ENCODE measurements at regions not wholly inside any gene's neighbourhood (a gene's known extent, or its start where the extent isn't known, plus 50 kb on each side); places are given as distances from the start of the nearest gene placed in this dataset.

DNA sequence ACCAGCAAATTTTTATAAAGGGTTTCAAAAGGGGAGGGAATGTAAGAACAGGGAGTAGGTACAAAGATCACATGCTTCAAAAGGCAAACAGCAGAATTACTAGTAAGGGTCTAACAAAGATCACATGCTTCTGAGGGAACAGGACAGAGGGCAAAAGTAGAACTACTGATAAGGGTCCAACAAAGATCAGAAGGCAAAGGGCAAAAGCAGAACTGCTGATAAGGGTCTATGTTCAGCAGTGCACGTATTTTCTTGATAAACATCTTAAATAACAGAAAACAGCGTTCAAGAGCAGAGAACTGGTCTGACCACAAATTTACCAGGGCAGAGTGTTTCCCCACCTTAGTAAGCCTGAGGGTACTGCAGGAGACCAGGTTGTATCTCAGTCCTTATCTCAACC is 469.5 kb upstream of the PIK3R1 start:
- Histone ChIP-seq H3K27me3 (no peaks in the 10 kb centered on the region), H3K9me3 (peaks cover 0 to 7% of the 10 kb centered on the region in 2 donors), H3K4me3 (no peak overlapping the region), H3K27ac (no peak overlapping the region), H3K36me3 (no peaks in the 10 kb centered on the region), H3K4me1 (no peaks in the 10 kb centered on the region)
- no peak for DNase-seq
- in situ Hi-C loops (cut with MboI; ENCODE audit: low pct_ligation_motif_present in 1 of 4, low pct_unique_long_range_greater_than_20kb in 1 of 4, low sequenced_read_pairs in 3 of 4) (no loop called here), intact Hi-C loops (cut with DNase I; ENCODE audit: low total_unique reads) (no loop called here)
- no peak for TF ChIP-seq POLR2A (IDR thresholded peaks at IDR 0.05)
- TF ChIP-seq EP300 (IDR thresholded peaks at IDR 0.05; ENCODE audit: low read depth): no peak
- TF ChIP-seq, protein P1, sequence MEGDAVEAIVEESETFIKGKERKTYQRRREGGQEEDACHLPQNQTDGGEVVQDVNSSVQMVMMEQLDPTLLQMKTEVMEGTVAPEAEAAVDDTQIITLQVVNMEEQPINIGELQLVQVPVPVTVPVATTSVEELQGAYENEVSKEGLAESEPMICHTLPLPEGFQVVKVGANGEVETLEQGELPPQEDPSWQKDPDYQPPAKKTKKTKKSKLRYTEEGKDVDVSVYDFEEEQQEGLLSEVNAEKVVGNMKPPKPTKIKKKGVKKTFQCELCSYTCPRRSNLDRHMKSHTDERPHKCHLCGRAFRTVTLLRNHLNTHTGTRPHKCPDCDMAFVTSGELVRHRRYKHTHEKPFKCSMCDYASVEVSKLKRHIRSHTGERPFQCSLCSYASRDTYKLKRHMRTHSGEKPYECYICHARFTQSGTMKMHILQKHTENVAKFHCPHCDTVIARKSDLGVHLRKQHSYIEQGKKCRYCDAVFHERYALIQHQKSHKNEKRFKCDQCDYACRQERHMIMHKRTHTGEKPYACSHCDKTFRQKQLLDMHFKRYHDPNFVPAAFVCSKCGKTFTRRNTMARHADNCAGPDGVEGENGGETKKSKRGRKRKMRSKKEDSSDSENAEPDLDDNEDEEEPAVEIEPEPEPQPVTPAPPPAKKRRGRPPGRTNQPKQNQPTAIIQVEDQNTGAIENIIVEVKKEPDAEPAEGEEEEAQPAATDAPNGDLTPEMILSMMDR (IDR thresholded peaks at IDR 0.05): no peak
- TF ChIP-seq POLR2AphosphoS5 (IDR thresholded peaks at IDR 0.05): no peak
- WGBS, 2 donors (ENCODE audit: low coverage in 1 of 2): 87 to 88% methylated on average over 2 of the region's 2 CpGs

DNA sequence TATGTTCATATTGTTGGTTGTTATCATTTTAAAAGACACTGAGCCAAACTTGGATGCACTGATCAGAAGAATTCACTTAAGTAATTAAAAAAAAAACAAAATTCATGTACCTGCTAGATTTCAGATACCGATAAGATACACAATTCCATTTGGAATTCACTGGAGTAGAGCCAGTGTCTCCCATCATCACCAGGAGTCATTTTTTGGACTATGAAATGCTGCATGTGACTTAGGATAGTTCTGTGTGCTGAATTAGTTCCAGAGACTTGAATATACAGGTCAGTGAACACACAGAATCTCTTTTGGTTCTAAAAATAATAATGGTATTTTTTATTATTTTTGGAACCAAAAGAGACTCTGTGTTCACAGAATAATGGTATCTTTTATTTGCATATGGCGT is 482.6 kb upstream of the PIK3R1 start:
- 85 to 90% methylated on average over 2 of the region's 2 CpGs for WGBS, 2 donors (ENCODE audit: low coverage in 1 of 2)
- intact Hi-C loops (cut with DNase I; ENCODE audit: low total_unique reads) (no loop called here), in situ Hi-C loops (cut with MboI; ENCODE audit: low pct_ligation_motif_present in 1 of 4, low pct_unique_long_range_greater_than_20kb in 1 of 4, low sequenced_read_pairs in 3 of 4) (no loop called here)
- H3K36me3 ChIP-seq: no peaks in the 10 kb centered on the region
- H3K27me3 ChIP-seq: no peaks in the 10 kb centered on the region
- H3K4me1 ChIP-seq: no peaks in the 10 kb centered on the region
- no peak for DNase-seq
- TF ChIP-seq, protein P1 (IDR thresholded peaks at IDR 0.05): no peak
- TF ChIP-seq POLR2A (IDR thresholded peaks at IDR 0.05) (no peak), POLR2AphosphoS5 (IDR thresholded peaks at IDR 0.05) (no peak), EP300 (IDR thresholded peaks at IDR 0.05; ENCODE audit: low read depth) (no peak)
- no peak overlapping the region for H3K27ac ChIP-seq
- no peaks in the 10 kb centered on the region for H3K9me3 ChIP-seq
- no peak overlapping the region for H3K4me3 ChIP-seq

DNA sequence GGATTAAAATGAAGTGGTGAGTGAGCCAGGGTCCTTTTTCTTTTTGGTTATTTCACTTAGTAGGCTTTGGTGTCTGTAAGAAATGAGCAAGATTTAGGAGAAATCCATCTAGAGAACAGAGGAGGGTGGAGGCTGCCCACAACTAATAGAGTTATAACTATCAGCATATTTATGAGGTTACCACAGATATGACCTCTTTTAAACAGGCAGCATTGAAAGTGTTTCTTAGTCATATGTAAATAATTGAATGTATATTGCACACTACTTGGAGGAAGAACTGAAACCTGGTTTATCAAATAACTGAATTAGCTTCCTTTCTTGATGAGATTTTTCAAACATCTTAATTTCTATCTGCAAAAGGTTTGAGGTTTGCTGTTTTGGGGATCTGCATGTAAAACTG is 483.1 kb upstream of the PIK3R1 start:
- Histone ChIP-seq H3K36me3 (no peaks in the 10 kb centered on the region), H3K9me3 (no peaks in the 10 kb centered on the region), H3K27me3 (no peaks in the 10 kb centered on the region), H3K4me3 (no peak overlapping the region), H3K27ac (no peak overlapping the region), H3K4me1 (no peaks in the 10 kb centered on the region)
- no peak for DNase-seq
- intact Hi-C loops (cut with DNase I; ENCODE audit: low total_unique reads) (no loop called here), in situ Hi-C loops (cut with MboI; ENCODE audit: low pct_ligation_motif_present in 1 of 4, low pct_unique_long_range_greater_than_20kb in 1 of 4, low sequenced_read_pairs in 3 of 4) (no loop called here)
- TF ChIP-seq, protein P1 (IDR thresholded peaks at IDR 0.05): no peak
- TF ChIP-seq EP300 (IDR thresholded peaks at IDR 0.05; ENCODE audit: low read depth) (no peak), POLR2AphosphoS5 (IDR thresholded peaks at IDR 0.05) (no peak), POLR2A (IDR thresholded peaks at IDR 0.05) (no peak)

DNA sequence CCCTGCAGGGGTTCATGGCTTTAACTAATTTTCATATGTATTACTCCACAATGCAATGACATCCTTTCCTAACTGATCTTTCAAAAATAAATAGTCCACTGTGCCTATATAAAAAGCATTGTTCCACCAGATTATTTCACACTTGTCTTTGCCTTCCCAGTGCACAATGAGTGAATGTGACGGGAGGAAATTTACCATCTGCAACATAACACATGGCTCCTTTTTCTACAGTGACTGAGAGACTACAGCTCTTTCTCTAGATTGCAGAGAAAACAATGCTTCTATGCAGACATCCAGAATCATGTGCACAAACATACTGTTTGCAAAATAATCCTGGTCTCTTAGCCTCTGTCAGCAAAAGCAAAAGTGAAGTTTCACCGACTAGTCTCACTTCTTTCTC is 483.7 kb upstream of the PIK3R1 start:
- Histone ChIP-seq H3K27ac (no peak overlapping the region), H3K4me3 (no peak overlapping the region), H3K36me3 (no peaks in the 10 kb centered on the region), H3K4me1 (no peaks in the 10 kb centered on the region), H3K27me3 (no peaks in the 10 kb centered on the region), H3K9me3 (no peaks in the 10 kb centered on the region)
- no peak for DNase-seq
- 82 to 84% methylated on average over 2 of the region's 2 CpGs for WGBS, 2 donors (ENCODE audit: low coverage in 1 of 2)
- intact Hi-C loops (cut with DNase I; ENCODE audit: low total_unique reads) (no loop called here), in situ Hi-C loops (cut with MboI; ENCODE audit: low pct_ligation_motif_present in 1 of 4, low pct_unique_long_range_greater_than_20kb in 1 of 4, low sequenced_read_pairs in 3 of 4) (no loop called here)
- TF ChIP-seq POLR2A (IDR thresholded peaks at IDR 0.05): no peak
- no peak for TF ChIP-seq EP300 (IDR thresholded peaks at IDR 0.05; ENCODE audit: low read depth)
- TF ChIP-seq, protein P1 (IDR thresholded peaks at IDR 0.05): no peak
- TF ChIP-seq POLR2AphosphoS5 (IDR thresholded peaks at IDR 0.05): no peak
